K562 (cell line): ENCODE measurements at regions not wholly inside any gene's neighbourhood (a gene's known extent, or its start where the extent isn't known, plus 50 kb on each side); places are given as distances from the start of the nearest gene placed in this dataset.

Experiments used
- ATAC-seq: fragments of 200-7000 bp; cut with Tn5 transposase; 3 replicates; pipeline ENCODE4 v1.9.1; 2020; ENCODE audit warnings: moderate library complexity
- BruUV-seq: library from RNA; stranded (reverse); fragments of 400-500 nt; replicated peaks from 2 replicates; lab custom pipeline; 2021; lab: Mats Ljungman, UMichigan
- CTCF ChIA-PET: fragments of 300-600 bp; formaldehyde crosslinking; extraction: SDS; loops from one replicate; lab custom pipeline; 2021; ENCODE audit warnings: low intra/inter-chr PET ratio; lab: Yijun Ruan, JAX
- POLR2A ChIA-PET: fragments of 300-600, 350-650 bp; sonication (Branson Sonifier 250); formaldehyde crosslinking; extraction: SDS; loops from one replicate; lab custom pipeline; 2021; ENCODE audit warnings: antibody characterized with exemption, inconsistent platforms; lab: Yijun Ruan, JAX
- DNase-seq, 4 experiments: peaks; one replicate each; pipeline versions ENCODE4 v3.0.0 to v3.0.0-alpha.2; 2011 to 2018; ENCODE audit warnings: low spot score in 3 of 4, mixed read lengths in 3 of 4; ENCODE audit errors: extremely low read depth in 1 of 4
- FAIRE-seq: peaks from 2 replicates; lab custom pipeline; 2011; peaks lifted over from hg19 to GRCh38; lab: Jason Lieb, UNC
- H2AFZ ChIP-seq: 2 replicates; pipeline ENCODE4 v1.6.0; 2011; ENCODE audit warnings: low read depth, low read length, control low read depth, inconsistent platforms
- H3K27ac ChIP-seq: fragments of 200-600 bp; 3 replicates; pipeline ENCODE4 v1.8.0; 2011; ENCODE audit warnings: low read depth, mild to moderate bottlenecking, control low read depth, inconsistent platforms, low read length, moderate library complexity, mixed read lengths; ENCODE audit errors: extremely low read depth
- H3K27me3 ChIP-seq, 2 experiments: fragments of 300-600 bp in 1 of 2; 2 replicates in 1 of 2; 3 replicates in 1 of 2; pipeline versions ENCODE4 v1.6.0 to v1.8.0; 2011; ENCODE audit warnings: inconsistent platforms in 2 of 2, low read length in 2 of 2, mild to moderate bottlenecking in 1 of 2, mixed read lengths in 1 of 2, moderate library complexity in 1 of 2; ENCODE audit not compliant: control insufficient read depth in 2 of 2, insufficient read depth in 2 of 2
- H3K36me3 ChIP-seq: fragments of 300-600 bp; 3 replicates; pipeline ENCODE4 v1.8.0; 2011; ENCODE audit warnings: mild to moderate bottlenecking, low read length, inconsistent platforms; ENCODE audit not compliant: control insufficient read depth, insufficient read depth
- H3K4me1 ChIP-seq, 2 experiments: fragments of 200-600 bp in 1 of 2; replicated peaks in 1 of 2; 2 replicates in 1 of 2; 3 replicates in 1 of 2; pipeline versions ENCODE4 v1.5.1 to v1.8.0; 2011; ENCODE audit warnings: inconsistent platforms in 2 of 2, low read length in 2 of 2, mild to moderate bottlenecking in 1 of 2, mixed read lengths in 1 of 2, moderate library complexity in 1 of 2; ENCODE audit not compliant: control insufficient read depth in 2 of 2, insufficient read depth in 2 of 2
- H3K4me2 ChIP-seq: 2 replicates; pipeline ENCODE4 v1.6.1; 2011; ENCODE audit warnings: low read length, control low read depth, inconsistent platforms, mixed read lengths; ENCODE audit not compliant: insufficient read depth
- H3K4me3 ChIP-seq: fragments of 200-600 bp; sonication (generic), shearing (Covaris generic); 2 replicates; pipeline ENCODE4 v1.5.1; 2016; ENCODE audit warnings: control low read depth, inconsistent platforms
- H3K79me2 ChIP-seq: fragments of 200-600 bp; 3 replicates; pipeline ENCODE4 v1.8.0; 2011; ENCODE audit warnings: low read length, inconsistent platforms; ENCODE audit not compliant: control insufficient read depth, insufficient read depth
- H3K9ac ChIP-seq, 2 experiments: 2 replicates each; pipeline versions ENCODE4 v1.6.0 to v1.6.1; 2011; ENCODE audit warnings: low read depth in 2 of 2, low read length in 2 of 2, control low read depth in 1 of 2, inconsistent platforms in 1 of 2, mild to moderate bottlenecking in 1 of 2, mixed read lengths in 1 of 2; ENCODE audit not compliant: insufficient read depth in 1 of 2
- H3K9me1 ChIP-seq: one replicate; pipeline ENCODE4 v1.6.0; 2011; ENCODE audit warnings: inconsistent platforms, mild to moderate bottlenecking, low read length, moderate library complexity; ENCODE audit not compliant: control insufficient read depth, insufficient read depth
- H3K9me3 ChIP-seq: replicated peaks from 2 replicates; pipeline ENCODE4 v1.5.1; 2011; ENCODE audit warnings: low read depth, low read length, inconsistent platforms; ENCODE audit not compliant: control insufficient read depth, insufficient read depth
- H4K20me1 ChIP-seq: replicated peaks from 2 replicates; pipeline ENCODE4 v1.6.1; 2011; ENCODE audit warnings: low read length, inconsistent platforms, mixed read lengths; ENCODE audit not compliant: control insufficient read depth, insufficient read depth
- KDM4B ChIP-seq, 2 experiments: fragments of 450-650 bp in 1 of 2; sonication (generic) in 1 of 2; IDR thresholded peaks; 2 replicates each; pipeline ENCODE4 v1.6.1; 2016 to 2017; ENCODE audit warnings: borderline replicate concordance in 2 of 2, antibody characterized with exemption in 1 of 2, low read depth in 1 of 2, mild to moderate bottlenecking in 1 of 2
- MCM3 ChIP-seq: fragments of 450-650 bp; IDR thresholded peaks from 2 replicates; pipeline ENCODE4 v1.6.1; 2016
- RBM14 ChIP-seq: fragments of 200-400 bp; formaldehyde crosslinking; IDR thresholded peaks from 2 replicates; pipeline ENCODE4 v1.6.1; 2018; ENCODE audit warnings: low read depth, mild to moderate bottlenecking, low read length, moderate library complexity, borderline replicate concordance; ENCODE audit not compliant: insufficient read depth
- RUNX1 ChIP-seq: sonication (generic); IDR thresholded peaks from 2 replicates; pipeline ENCODE4 v1.6.1; 2016; ENCODE audit warnings: antibody characterized with exemption, low read depth
- ZNF518B ChIP-seq: fragments of 250-450 bp; sonication (Bioruptor Pico); IDR thresholded peaks from 2 replicates; pipeline ENCODE4 v1.5.0; 2021; ENCODE audit warnings: mild to moderate bottlenecking, moderate library complexity
- WGBS: fragments of 100-300 bp; shearing (Covaris generic); methylation state at CpG from one replicate; pipeline ENCODE4 v1.1.6; 2016; ENCODE audit warnings: low coverage, mixed read lengths; ENCODE audit not compliant: insufficient coverage; ENCODE audit errors: missing lambda C conversion rate; 5-methylcytosine and 5-hydroxymethylcytosine counted together
- in situ Hi-C: fragments of 300-500 bp; cut with MboI; formaldehyde crosslinking; loops from 4 replicates; pipeline ENCODE4 v1.15.0; 2018; ENCODE audit warnings: inconsistent platforms, mixed read lengths
- intact Hi-C: fragments of 100-400 bp; cut with micrococcal nuclease; formaldehyde crosslinking; loops from 2 replicates; pipeline ENCODE4 v1.14.2; 2022
- TF ChIP-seq, protein P1 (sequence below): fragments of 250-450 bp; sonication (Bioruptor Pico); IDR thresholded peaks from 2 replicates; pipeline ENCODE4 v1.8.0; 2022; ENCODE audit warnings: inconsistent platforms, mild to moderate bottlenecking, moderate library complexity, borderline replicate concordance
- TF ChIP-seq, protein P2 (sequence below), 2 experiments: fragments of 250-450 bp in 1 of 2; fragments of 450-650 bp in 1 of 2; sonication (Bioruptor Pico) in 1 of 2; IDR thresholded peaks; 2 replicates each; pipeline versions ENCODE4 v1.6.1 to v1.8.0; 2016 to 2021; ENCODE audit warnings: mild to moderate bottlenecking in 2 of 2, moderate library complexity in 2 of 2, missing compliant biosample characterization in 1 of 2, missing genetic modification characterization in 1 of 2
- TF ChIP-seq, protein P3 (sequence below): sonication (generic); formaldehyde crosslinking; IDR thresholded peaks from 2 replicates; pipeline ENCODE4 v1.8.1; 2023; ENCODE audit warnings: mild to moderate bottlenecking, missing genetic modification reagents
- TF ChIP-seq, protein P4 (sequence below): fragments of 450-650 bp; IDR thresholded peaks from 2 replicates; pipeline ENCODE4 v1.6.1; 2017; ENCODE audit warnings: antibody characterized with exemption, mild to moderate bottlenecking

DNA sequence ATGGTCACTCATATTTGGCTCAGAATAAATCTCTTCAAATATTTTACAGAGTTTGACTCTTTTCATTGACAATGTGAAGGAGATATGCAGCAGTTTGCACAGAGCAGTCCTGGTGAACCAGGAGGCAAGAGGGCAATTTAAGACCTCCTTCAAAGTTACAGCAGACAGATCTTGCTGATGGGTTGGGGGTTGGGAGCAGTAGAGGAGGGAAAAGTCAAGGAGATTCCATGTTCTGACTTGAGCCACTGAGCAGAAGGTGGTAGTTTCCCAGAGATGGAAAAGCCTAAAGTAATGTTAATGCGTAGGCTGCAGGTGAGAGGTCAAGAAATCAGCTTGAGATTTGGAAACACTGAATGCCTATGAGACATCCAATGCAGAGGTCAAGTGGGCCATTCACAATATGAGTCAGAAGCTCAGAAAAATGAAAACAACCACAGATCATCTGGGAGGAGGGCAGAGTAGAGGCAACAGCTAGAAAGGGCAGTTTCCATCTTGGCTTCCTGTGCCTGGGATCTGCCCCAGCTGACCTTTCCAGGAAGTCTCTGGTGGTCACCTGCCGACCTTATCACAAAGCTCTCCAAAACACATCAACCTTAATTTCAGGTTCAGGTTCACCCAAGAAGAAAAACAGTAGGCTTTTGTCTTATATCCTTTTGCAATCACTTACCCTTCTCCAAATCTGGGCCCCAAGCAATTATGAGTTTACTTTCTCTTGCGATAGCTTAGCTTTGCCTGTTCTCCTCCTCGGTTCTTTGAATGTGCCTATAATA is 197.5 kb upstream of the ARL4C start:
- DNase-seq (no peak), FAIRE-seq (no peak), ATAC-seq (no peak)
- Histone ChIP-seq H3K9me1 (no peaks in the 10 kb centered on the region), H3K27ac (no peak overlapping the region), H3K9me3 (no peaks in the 10 kb centered on the region), H3K79me2 (no peaks in the 10 kb centered on the region), H3K36me3 (no peaks in the 10 kb centered on the region), H3K4me1 (no peaks in the 10 kb centered on the region), H3K4me2 (no peak overlapping the region), H3K9ac (no peak overlapping the region), H3K4me3 (no peak overlapping the region), H4K20me1 (no peaks in the 10 kb centered on the region), H2AFZ (no peak overlapping the region), H3K27me3 (no peaks in the 10 kb centered on the region)
- TF ChIP-seq, protein P1, sequence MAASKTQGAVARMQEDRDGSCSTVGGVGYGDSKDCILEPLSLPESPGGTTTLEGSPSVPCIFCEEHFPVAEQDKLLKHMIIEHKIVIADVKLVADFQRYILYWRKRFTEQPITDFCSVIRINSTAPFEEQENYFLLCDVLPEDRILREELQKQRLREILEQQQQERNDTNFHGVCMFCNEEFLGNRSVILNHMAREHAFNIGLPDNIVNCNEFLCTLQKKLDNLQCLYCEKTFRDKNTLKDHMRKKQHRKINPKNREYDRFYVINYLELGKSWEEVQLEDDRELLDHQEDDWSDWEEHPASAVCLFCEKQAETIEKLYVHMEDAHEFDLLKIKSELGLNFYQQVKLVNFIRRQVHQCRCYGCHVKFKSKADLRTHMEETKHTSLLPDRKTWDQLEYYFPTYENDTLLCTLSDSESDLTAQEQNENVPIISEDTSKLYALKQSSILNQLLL (CRISPR knock-in tag) = no peak
- TF ChIP-seq RUNX1 (no peak), ZNF518B (CRISPR knock-in tag) (no peak), RBM14 (no peak), MCM3 (no peak), KDM4B (IDR thresholded peaks at IDR 0.05; ENCODE audit: borderline replicate concordance in 2 of 2, low read depth in 1 of 2) (no peak)
- TF ChIP-seq, protein P2, sequence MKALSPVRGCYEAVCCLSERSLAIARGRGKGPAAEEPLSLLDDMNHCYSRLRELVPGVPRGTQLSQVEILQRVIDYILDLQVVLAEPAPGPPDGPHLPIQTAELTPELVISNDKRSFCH (CRISPR knock-in tag; IDR thresholded peaks at IDR 0.05) = no peak
- TF ChIP-seq, protein P2 (tag; IDR thresholded peaks at IDR 0.05) = no peak
- TF ChIP-seq, protein P3, sequence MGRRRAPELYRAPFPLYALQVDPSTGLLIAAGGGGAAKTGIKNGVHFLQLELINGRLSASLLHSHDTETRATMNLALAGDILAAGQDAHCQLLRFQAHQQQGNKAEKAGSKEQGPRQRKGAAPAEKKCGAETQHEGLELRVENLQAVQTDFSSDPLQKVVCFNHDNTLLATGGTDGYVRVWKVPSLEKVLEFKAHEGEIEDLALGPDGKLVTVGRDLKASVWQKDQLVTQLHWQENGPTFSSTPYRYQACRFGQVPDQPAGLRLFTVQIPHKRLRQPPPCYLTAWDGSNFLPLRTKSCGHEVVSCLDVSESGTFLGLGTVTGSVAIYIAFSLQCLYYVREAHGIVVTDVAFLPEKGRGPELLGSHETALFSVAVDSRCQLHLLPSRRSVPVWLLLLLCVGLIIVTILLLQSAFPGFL (CRISPR knock-in tag) = no peak
- TF ChIP-seq, protein P4, sequence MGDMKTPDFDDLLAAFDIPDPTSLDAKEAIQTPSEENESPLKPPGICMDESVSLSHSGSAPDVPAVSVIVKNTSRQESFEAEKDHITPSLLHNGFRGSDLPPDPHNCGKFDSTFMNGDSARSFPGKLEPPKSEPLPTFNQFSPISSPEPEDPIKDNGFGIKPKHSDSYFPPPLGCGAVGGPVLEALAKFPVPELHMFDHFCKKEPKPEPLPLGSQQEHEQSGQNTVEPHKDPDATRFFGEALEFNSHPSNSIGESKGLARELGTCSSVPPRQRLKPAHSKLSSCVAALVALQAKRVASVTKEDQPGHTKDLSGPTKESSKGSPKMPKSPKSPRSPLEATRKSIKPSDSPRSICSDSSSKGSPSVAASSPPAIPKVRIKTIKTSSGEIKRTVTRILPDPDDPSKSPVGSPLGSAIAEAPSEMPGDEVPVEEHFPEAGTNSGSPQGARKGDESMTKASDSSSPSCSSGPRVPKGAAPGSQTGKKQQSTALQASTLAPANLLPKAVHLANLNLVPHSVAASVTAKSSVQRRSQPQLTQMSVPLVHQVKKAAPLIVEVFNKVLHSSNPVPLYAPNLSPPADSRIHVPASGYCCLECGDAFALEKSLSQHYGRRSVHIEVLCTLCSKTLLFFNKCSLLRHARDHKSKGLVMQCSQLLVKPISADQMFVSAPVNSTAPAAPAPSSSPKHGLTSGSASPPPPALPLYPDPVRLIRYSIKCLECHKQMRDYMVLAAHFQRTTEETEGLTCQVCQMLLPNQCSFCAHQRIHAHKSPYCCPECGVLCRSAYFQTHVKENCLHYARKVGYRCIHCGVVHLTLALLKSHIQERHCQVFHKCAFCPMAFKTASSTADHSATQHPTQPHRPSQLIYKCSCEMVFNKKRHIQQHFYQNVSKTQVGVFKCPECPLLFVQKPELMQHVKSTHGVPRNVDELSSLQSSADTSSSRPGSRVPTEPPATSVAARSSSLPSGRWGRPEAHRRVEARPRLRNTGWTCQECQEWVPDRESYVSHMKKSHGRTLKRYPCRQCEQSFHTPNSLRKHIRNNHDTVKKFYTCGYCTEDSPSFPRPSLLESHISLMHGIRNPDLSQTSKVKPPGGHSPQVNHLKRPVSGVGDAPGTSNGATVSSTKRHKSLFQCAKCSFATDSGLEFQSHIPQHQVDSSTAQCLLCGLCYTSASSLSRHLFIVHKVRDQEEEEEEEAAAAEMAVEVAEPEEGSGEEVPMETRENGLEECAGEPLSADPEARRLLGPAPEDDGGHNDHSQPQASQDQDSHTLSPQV = no peak
- 0% methylated on average over 4 of the region's 4 CpGs for WGBS
- CTCF ChIA-PET = no interaction called here
- no TSS peak for BruUV-seq
- intact Hi-C loops (no loop called here), in situ Hi-C loops (no loop called here)
- POLR2A ChIA-PET = no interaction called here
